Panc1 (cell line): ENCODE measurements at regions not wholly inside any gene's neighbourhood (a gene's known extent, or its start where the extent isn't known, plus 50 kb on each side); places are given as distances from the start of the nearest gene placed in this dataset.

ENCODE experiments used
- POLR2AphosphoS5 ChIP-seq: IDR thresholded peaks from 2 replicates; pipeline ENCODE4 v1.6.1; 2012; ENCODE audit warnings: mild to moderate bottlenecking, low read depth, low read length, moderate library complexity
- SIN3A ChIP-seq: IDR thresholded peaks from 2 replicates; pipeline ENCODE4 v1.6.1; 2012; ENCODE audit warnings: low read depth, mild to moderate bottlenecking, low read length, moderate library complexity, borderline replicate concordance; ENCODE audit not compliant: insufficient read depth
- TF ChIP-seq, protein P1 (sequence below): fragments of 450-650 bp; IDR thresholded peaks from 2 replicates; pipeline ENCODE4 v1.5.1; 2017; ENCODE audit warnings: mild to moderate bottlenecking

DNA sequence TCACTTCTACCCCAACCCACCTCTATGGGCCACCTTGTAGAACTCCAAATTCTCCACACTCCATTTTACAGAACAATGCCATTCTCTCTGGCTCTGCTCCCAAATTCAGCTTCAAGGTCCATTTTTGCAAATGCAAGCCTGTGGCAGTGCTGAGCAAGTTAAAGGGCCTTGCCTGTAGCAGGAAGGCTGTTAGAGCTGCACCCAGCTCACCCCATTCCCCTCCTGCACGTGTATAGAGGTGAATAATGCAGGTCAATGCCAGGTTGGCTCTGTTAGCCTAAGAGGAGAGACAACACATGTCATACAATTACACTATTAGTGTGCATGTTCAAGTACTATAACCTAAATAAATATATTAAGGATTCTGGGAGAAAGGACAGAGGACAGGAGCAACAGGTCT, 120.4 kb downstream of the TBX5 start:
- no peak for TF ChIP-seq POLR2AphosphoS5
- TF ChIP-seq, protein P1, sequence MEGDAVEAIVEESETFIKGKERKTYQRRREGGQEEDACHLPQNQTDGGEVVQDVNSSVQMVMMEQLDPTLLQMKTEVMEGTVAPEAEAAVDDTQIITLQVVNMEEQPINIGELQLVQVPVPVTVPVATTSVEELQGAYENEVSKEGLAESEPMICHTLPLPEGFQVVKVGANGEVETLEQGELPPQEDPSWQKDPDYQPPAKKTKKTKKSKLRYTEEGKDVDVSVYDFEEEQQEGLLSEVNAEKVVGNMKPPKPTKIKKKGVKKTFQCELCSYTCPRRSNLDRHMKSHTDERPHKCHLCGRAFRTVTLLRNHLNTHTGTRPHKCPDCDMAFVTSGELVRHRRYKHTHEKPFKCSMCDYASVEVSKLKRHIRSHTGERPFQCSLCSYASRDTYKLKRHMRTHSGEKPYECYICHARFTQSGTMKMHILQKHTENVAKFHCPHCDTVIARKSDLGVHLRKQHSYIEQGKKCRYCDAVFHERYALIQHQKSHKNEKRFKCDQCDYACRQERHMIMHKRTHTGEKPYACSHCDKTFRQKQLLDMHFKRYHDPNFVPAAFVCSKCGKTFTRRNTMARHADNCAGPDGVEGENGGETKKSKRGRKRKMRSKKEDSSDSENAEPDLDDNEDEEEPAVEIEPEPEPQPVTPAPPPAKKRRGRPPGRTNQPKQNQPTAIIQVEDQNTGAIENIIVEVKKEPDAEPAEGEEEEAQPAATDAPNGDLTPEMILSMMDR = no peak
- TF ChIP-seq SIN3A = no peak
